Gastrocnemius medialis (tissue), 4 donors: ENCODE measurements at regions not wholly inside any gene's neighbourhood (a gene's known extent, or its start where the extent isn't known, plus 50 kb on each side); places are given as distances from the start of the nearest gene placed in this dataset.
"Not testable (repeated sequence)": the region's sequence is repeated elsewhere in the genome, so short reads cannot be mapped to it uniquely, and the experiment has no call there.

Experiments
- POLR2A ChIP-seq, 2 donors: fragments of 450-650 bp; IDR thresholded peaks; one replicate each; pipeline ENCODE4 v1.6.1; 2017; ENCODE audit warnings: antibody characterized with exemption in 2 of 2, mild to moderate bottlenecking in 2 of 2, moderate library complexity in 2 of 2
- TF ChIP-seq, protein P1 (sequence below), 5 experiments: fragments of 450-650 bp in 3 of 5; fragments of 200-600 bp in 2 of 5; sonication (generic) in 2 of 5; IDR thresholded peaks in 4 of 5; conservative IDR thresholded peaks in 1 of 5; 1 replicate in 4 of 5; 2 replicates in 1 of 5; pipeline ENCODE4 v1.5.1; 2016 to 2019; ENCODE audit warnings: antibody characterized with exemption in 5 of 5, mild to moderate bottlenecking in 3 of 5, moderate library complexity in 3 of 5

DNA sequence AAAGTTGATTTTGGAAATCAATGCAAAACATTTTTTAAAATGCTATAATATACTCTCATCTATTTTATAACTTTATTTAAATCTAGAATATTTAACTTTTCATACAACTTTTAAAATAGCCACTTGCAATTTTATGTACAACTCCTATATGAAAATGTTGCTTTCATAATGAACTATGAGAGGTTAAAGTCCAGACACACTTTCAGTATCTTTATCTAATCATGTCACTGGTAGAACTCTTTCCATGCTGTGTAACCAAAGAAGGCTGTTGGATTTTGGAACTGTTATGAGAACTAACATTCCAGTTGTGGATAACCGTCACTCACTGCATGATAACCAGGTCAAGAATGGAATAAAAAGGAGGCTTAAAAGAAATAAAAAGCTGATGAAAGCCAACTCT lies 603.1 kb downstream of the CDY1 start:
- TF ChIP-seq, protein P1, sequence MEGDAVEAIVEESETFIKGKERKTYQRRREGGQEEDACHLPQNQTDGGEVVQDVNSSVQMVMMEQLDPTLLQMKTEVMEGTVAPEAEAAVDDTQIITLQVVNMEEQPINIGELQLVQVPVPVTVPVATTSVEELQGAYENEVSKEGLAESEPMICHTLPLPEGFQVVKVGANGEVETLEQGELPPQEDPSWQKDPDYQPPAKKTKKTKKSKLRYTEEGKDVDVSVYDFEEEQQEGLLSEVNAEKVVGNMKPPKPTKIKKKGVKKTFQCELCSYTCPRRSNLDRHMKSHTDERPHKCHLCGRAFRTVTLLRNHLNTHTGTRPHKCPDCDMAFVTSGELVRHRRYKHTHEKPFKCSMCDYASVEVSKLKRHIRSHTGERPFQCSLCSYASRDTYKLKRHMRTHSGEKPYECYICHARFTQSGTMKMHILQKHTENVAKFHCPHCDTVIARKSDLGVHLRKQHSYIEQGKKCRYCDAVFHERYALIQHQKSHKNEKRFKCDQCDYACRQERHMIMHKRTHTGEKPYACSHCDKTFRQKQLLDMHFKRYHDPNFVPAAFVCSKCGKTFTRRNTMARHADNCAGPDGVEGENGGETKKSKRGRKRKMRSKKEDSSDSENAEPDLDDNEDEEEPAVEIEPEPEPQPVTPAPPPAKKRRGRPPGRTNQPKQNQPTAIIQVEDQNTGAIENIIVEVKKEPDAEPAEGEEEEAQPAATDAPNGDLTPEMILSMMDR (IDR thresholded peaks at IDR 0.05 in 4 of 5, conservative IDR thresholded peaks at IDR 0.05 in 1 of 5) = not testable (repeated sequence)
- not testable (repeated sequence) for TF ChIP-seq POLR2A (IDR thresholded peaks at IDR 0.05)
